WTC11 (cell line): ENCODE measurements at regions not wholly inside any gene's neighbourhood (a gene's known extent, or its start where the extent isn't known, plus 50 kb on each side); places are given as distances from the start of the nearest gene placed in this dataset.

Experiments used
- ATAC-seq: fragments of 200-7000 bp; cut with Tn5 transposase; 2 replicates; pipeline ENCODE4 v1.10.0; 2021; ENCODE audit warnings: mild to moderate bottlenecking, moderate library complexity
- CTCF ChIA-PET: fragments of 300-600 bp; sonication (Branson Sonifier 250); formaldehyde crosslinking; loops from one replicate; lab custom pipeline; 2021; ENCODE audit warnings: antibody characterized with exemption; lab: Charles Lee
- POLR2A ChIA-PET: fragments of 350-600 bp; sonication (Branson Sonifier 250); formaldehyde crosslinking; loops from one replicate; lab custom pipeline; 2021; ENCODE audit warnings: antibody characterized with exemption; lab: Charles Lee
- DNase-seq: peaks from one replicate; pipeline ENCODE4 v3.0.0; 2021; ENCODE audit warnings: low spot score
- H3K27ac Mint-ChIP-seq: 2 replicates; pipeline ENCODE4 v1.8.0; 2021; ENCODE audit warnings: mixed read lengths
- H3K27me3 Mint-ChIP-seq: 2 replicates; pipeline ENCODE4 v1.8.0; 2021; ENCODE audit warnings: low read depth, mild to moderate bottlenecking, moderate library complexity, mixed read lengths
- H3K36me3 Mint-ChIP-seq: 2 replicates; pipeline ENCODE4 v1.8.0; 2021; ENCODE audit warnings: mixed read lengths
- H3K4me1 Mint-ChIP-seq: 2 replicates; pipeline ENCODE4 v1.8.0; 2022; ENCODE audit warnings: mixed read lengths
- H3K4me3 Mint-ChIP-seq: 2 replicates; pipeline ENCODE4 v1.8.0; 2021; ENCODE audit warnings: mild to moderate bottlenecking, moderate library complexity, mixed read lengths
- H3K9me3 Mint-ChIP-seq: 2 replicates; pipeline ENCODE4 v1.8.0; 2021; ENCODE audit warnings: mixed read lengths
- AR ChIP-seq: fragments of 250-450 bp; sonication (Bioruptor Pico); IDR thresholded peaks from 2 replicates; pipeline ENCODE4 v1.9.0; 2021; ENCODE audit warnings: mild to moderate bottlenecking
- ARID4B ChIP-seq: sonication (generic); formaldehyde crosslinking; IDR thresholded peaks from 2 replicates; pipeline ENCODE4 v1.8.0; 2023; ENCODE audit warnings: missing genetic modification reagents, mild to moderate bottlenecking, borderline replicate concordance
- ATF2 ChIP-seq: sonication (generic); formaldehyde crosslinking; IDR thresholded peaks from 2 replicates; pipeline ENCODE4 v1.8.1; 2022; ENCODE audit warnings: low read depth, missing genetic modification reagents, borderline replicate concordance
- ATF3 ChIP-seq: sonication (generic); formaldehyde crosslinking; conservative IDR thresholded peaks from 2 replicates; pipeline ENCODE4 v1.8.1; 2022; ENCODE audit warnings: mild to moderate bottlenecking, missing genetic modification reagents
- CREB1 ChIP-seq: sonication (generic); formaldehyde crosslinking; IDR thresholded peaks from 2 replicates; pipeline ENCODE4 v1.8.0; 2023; ENCODE audit warnings: mild to moderate bottlenecking, missing genetic modification reagents
- CTCF ChIP-seq: fragments of 200-600 bp; IDR thresholded peaks from 2 replicates; pipeline ENCODE4 v1.8.0; 2022; ENCODE audit warnings: antibody characterized with exemption
- E2F5 ChIP-seq: sonication (generic); formaldehyde crosslinking; IDR thresholded peaks from 2 replicates; pipeline ENCODE4 v1.8.1; 2022; ENCODE audit warnings: mild to moderate bottlenecking, moderate library complexity, missing genetic modification reagents
- ETV6 ChIP-seq: sonication (generic); formaldehyde crosslinking; IDR thresholded peaks from 2 replicates; pipeline ENCODE4 v1.8.1; 2022; ENCODE audit warnings: mild to moderate bottlenecking, missing genetic modification reagents
- FOXK1 ChIP-seq: sonication (generic); formaldehyde crosslinking; IDR thresholded peaks from 2 replicates; pipeline ENCODE4 v1.8.0; 2022; ENCODE audit warnings: mild to moderate bottlenecking, moderate library complexity, missing genetic modification reagents
- GTF2I ChIP-seq: fragments of 250-450 bp; sonication (Bioruptor Pico); conservative IDR thresholded peaks from 2 replicates; pipeline ENCODE4 v1.4.0; 2021; ENCODE audit warnings: mild to moderate bottlenecking
- JAZF1 ChIP-seq: fragments of 250-450 bp; sonication (Bioruptor Pico); IDR thresholded peaks from 2 replicates; pipeline ENCODE4 v1.9.0; 2021; ENCODE audit warnings: moderate library complexity, mild to moderate bottlenecking, inconsistent platforms
- JUN ChIP-seq: sonication (generic); formaldehyde crosslinking; IDR thresholded peaks from 2 replicates; pipeline ENCODE4 v1.8.0; 2023; ENCODE audit warnings: mild to moderate bottlenecking, missing genetic modification reagents
- KAT7 ChIP-seq: sonication (generic); formaldehyde crosslinking; IDR thresholded peaks from 2 replicates; pipeline ENCODE4 v1.8.1; 2023; ENCODE audit warnings: missing genetic modification reagents, mild to moderate bottlenecking, borderline replicate concordance
- MAX ChIP-seq: sonication (generic); formaldehyde crosslinking; IDR thresholded peaks from 2 replicates; pipeline ENCODE4 v1.8.0; 2022; ENCODE audit warnings: mild to moderate bottlenecking, missing genetic modification reagents
- MXD4 ChIP-seq: fragments of 250-450 bp; sonication (Bioruptor Pico); IDR thresholded peaks from 2 replicates; pipeline ENCODE4 v1.8.0; 2021; ENCODE audit warnings: mild to moderate bottlenecking, moderate library complexity, borderline replicate concordance
- NFYB ChIP-seq: sonication (generic); formaldehyde crosslinking; conservative IDR thresholded peaks from 2 replicates; pipeline ENCODE4 v1.8.0; 2022; ENCODE audit warnings: low read depth, missing genetic modification reagents
- RELA ChIP-seq: sonication (generic); formaldehyde crosslinking; IDR thresholded peaks from 2 replicates; pipeline ENCODE4 v1.8.1; 2022; ENCODE audit warnings: missing genetic modification reagents, mild to moderate bottlenecking, borderline replicate concordance
- SOX15 ChIP-seq: fragments of 250-450 bp; sonication (Bioruptor Pico); IDR thresholded peaks from 2 replicates; pipeline ENCODE4 v1.9.0; 2021; ENCODE audit warnings: mild to moderate bottlenecking
- USF2 ChIP-seq: sonication (generic); formaldehyde crosslinking; IDR thresholded peaks from 2 replicates; pipeline ENCODE4 v1.8.1; 2023; ENCODE audit warnings: mild to moderate bottlenecking, missing genetic modification reagents, moderate library complexity
- ZNF138 ChIP-seq: sonication (generic); formaldehyde crosslinking; conservative IDR thresholded peaks from 2 replicates; pipeline ENCODE4 v1.8.1; 2022; ENCODE audit warnings: mild to moderate bottlenecking, moderate library complexity, missing genetic modification reagents
- ZNF232 ChIP-seq: sonication (generic); formaldehyde crosslinking; IDR thresholded peaks from 2 replicates; pipeline ENCODE4 v1.8.0; 2022; ENCODE audit warnings: mild to moderate bottlenecking, missing genetic modification reagents
- ZNF396 ChIP-seq: fragments of 250-450 bp; sonication (Bioruptor Pico); IDR thresholded peaks from 2 replicates; pipeline ENCODE4 v1.8.0; 2021; ENCODE audit warnings: mild to moderate bottlenecking, moderate library complexity, borderline replicate concordance
- ZNF416 ChIP-seq: fragments of 250-450 bp; sonication (Bioruptor Pico); IDR thresholded peaks from 2 replicates; pipeline ENCODE4 v1.9.0; 2021; ENCODE audit warnings: mild to moderate bottlenecking, inconsistent platforms

GRCh38 chr1:105100102-105100501 is 1350.4 kb downstream of the AMY1C start:
- no peak overlapping the region for H3K4me3 Mint-ChIP-seq
- peaks cover 8% of the 10 kb centered on the region for H3K9me3 Mint-ChIP-seq
- no peak for ATAC-seq
- no peak overlapping the region for H3K27ac Mint-ChIP-seq
- no peak for DNase-seq
- no peaks in the 10 kb centered on the region for H3K36me3 Mint-ChIP-seq
- H3K27me3 Mint-ChIP-seq = no peaks in the 10 kb centered on the region
- CTCF ChIA-PET = no interaction called here
- no peak for TF ChIP-seq E2F5 (CRISPR knock-in tag)
- TF ChIP-seq FOXK1 (CRISPR knock-in tag) = no peak
- no peak for TF ChIP-seq JAZF1
- no peak for TF ChIP-seq ZNF138 (CRISPR knock-in tag)
- TF ChIP-seq GTF2I (CRISPR knock-in tag) = no peak
- no peak for TF ChIP-seq USF2 (CRISPR knock-in tag)
- no peak for TF ChIP-seq ZNF416 (CRISPR knock-in tag)
- no peak for TF ChIP-seq KAT7 (CRISPR knock-in tag)
- TF ChIP-seq ATF2 (CRISPR knock-in tag) = no peak
- no peak for TF ChIP-seq ZNF232 (CRISPR knock-in tag)
- no peak for TF ChIP-seq ETV6 (CRISPR knock-in tag)
- no peak for TF ChIP-seq MXD4 (CRISPR knock-in tag)
- no peak for TF ChIP-seq RELA (CRISPR knock-in tag)
- TF ChIP-seq SOX15 (CRISPR knock-in tag) = no peak
- no peak for TF ChIP-seq ATF3
- no peak for TF ChIP-seq MAX (CRISPR knock-in tag)
- no peak for TF ChIP-seq CREB1 (CRISPR knock-in tag)
- TF ChIP-seq, all 79 proteins: peak for 0
- peaks cover 31% of the 10 kb centered on the region for H3K4me1 Mint-ChIP-seq
- POLR2A ChIA-PET = no interaction called here

- ATAC-seq = no peak
- no peaks in the 10 kb centered on the region for H3K27me3 Mint-ChIP-seq
- TF ChIP-seq ZNF396 = no peak
- no peak for TF ChIP-seq ARID4B (CRISPR knock-in tag)
- no peak for TF ChIP-seq MXD4 (CRISPR knock-in tag)
- TF ChIP-seq FOXK1 (CRISPR knock-in tag) = no peak
- no peak for TF ChIP-seq E2F5 (CRISPR knock-in tag)
- TF ChIP-seq CTCF = no peak
- TF ChIP-seq AR = no peak
- no peak for TF ChIP-seq NFYB (CRISPR knock-in tag)
- TF ChIP-seq JUN (CRISPR knock-in tag) = no peak
- H3K4me1 Mint-ChIP-seq = peaks cover 31% of the 10 kb centered on the region
- CTCF ChIA-PET = interaction anchor here (0.6 kb wide), 1 partner anchor 85 kb away, joined by 3 read pairs; no protein-coding TSS in a partner anchor
- no peak for DNase-seq
- H3K27ac Mint-ChIP-seq = no peak overlapping the region
- no peak overlapping the region for H3K4me3 Mint-ChIP-seq
- POLR2A ChIA-PET = no interaction called here
- H3K9me3 Mint-ChIP-seq = peaks cover 18% of the 10 kb centered on the region
- H3K36me3 Mint-ChIP-seq = no peaks in the 10 kb centered on the region
Measured at GRCh38 chr1:105101261-105101660, 1351.6 kb downstream of the AMY1C start.
